ENCODE measurements at regions not wholly inside any gene's neighbourhood (a gene's known extent, or its start where the extent isn't known, plus 50 kb on each side); places are given as distances from the start of the nearest gene placed in this dataset.

- DNase-seq (ENCODE audit: low spot score in 2 of 2, unreplicated experiment in 2 of 2) = no peak
- H3K4me3 Mint-ChIP-seq = no peak overlapping the region
- H3K27ac Mint-ChIP-seq = peak overlapping the region; percentile 94
- TF ChIP-seq CTCF (IDR thresholded peaks at IDR 0.05; ENCODE audit: unreplicated experiment) = no peak
- H3K27me3 Mint-ChIP-seq (ENCODE audit: low read depth) = no peaks in the 10 kb centered on the region
- peaks cover 83% of the 10 kb centered on the region for H3K4me1 Mint-ChIP-seq
- no peaks in the 10 kb centered on the region for H3K36me3 Mint-ChIP-seq
- H3K9me3 Mint-ChIP-seq = no peaks in the 10 kb centered on the region
Measured at GRCh38 chr12:89947437-89948270, 239.0 kb upstream of the ATP2B1 start.

GRCh38 chr12:89946518-89947135 is 238.0 kb upstream of the ATP2B1 start:
- peak overlapping the region; percentile 94 for H3K27ac Mint-ChIP-seq
- TF ChIP-seq CTCF (IDR thresholded peaks at IDR 0.05; ENCODE audit: unreplicated experiment) = no peak
- DNase-seq (ENCODE audit: low spot score in 2 of 2, unreplicated experiment in 2 of 2) = no peak
- H3K4me1 Mint-ChIP-seq = peaks cover 86% of the 10 kb centered on the region
- no peaks in the 10 kb centered on the region for H3K36me3 Mint-ChIP-seq
- no peak overlapping the region for H3K4me3 Mint-ChIP-seq
- H3K27me3 Mint-ChIP-seq (ENCODE audit: low read depth) = no peaks in the 10 kb centered on the region
- H3K9me3 Mint-ChIP-seq = no peaks in the 10 kb centered on the region

GRCh38 chr12:89945123-89945522 is 236.5 kb upstream of the ATP2B1 start:
- no peak overlapping the region for H3K4me3 Mint-ChIP-seq
- H3K27ac Mint-ChIP-seq = peak overlapping the region; percentile 82
- no peaks in the 10 kb centered on the region for H3K9me3 Mint-ChIP-seq
- DNase-seq (ENCODE audit: low spot score in 2 of 2, unreplicated experiment in 2 of 2) = no peak
- no peak for TF ChIP-seq CTCF (IDR thresholded peaks at IDR 0.05; ENCODE audit: unreplicated experiment)
- H3K36me3 Mint-ChIP-seq = no peaks in the 10 kb centered on the region
- peaks cover 81% of the 10 kb centered on the region for H3K4me1 Mint-ChIP-seq
- no peaks in the 10 kb centered on the region for H3K27me3 Mint-ChIP-seq (ENCODE audit: low read depth)

GRCh38 chr12:89943463-89943862 is 234.8 kb upstream of the ATP2B1 start:
- no peak for TF ChIP-seq CTCF (IDR thresholded peaks at IDR 0.05; ENCODE audit: unreplicated experiment)
- Mint-ChIP-seq H3K27ac (no peak overlapping the region), H3K36me3 (no peaks in the 10 kb centered on the region), H3K9me3 (no peaks in the 10 kb centered on the region), H3K4me3 (no peak overlapping the region), H3K27me3 (ENCODE audit: low read depth) (no peaks in the 10 kb centered on the region), H3K4me1 (peaks cover 74% of the 10 kb centered on the region)
- DNase-seq (ENCODE audit: low spot score in 2 of 2, unreplicated experiment in 2 of 2) = no peak

- H3K36me3 Mint-ChIP-seq = no peaks in the 10 kb centered on the region
- H3K27ac Mint-ChIP-seq = no peak overlapping the region
- no peaks in the 10 kb centered on the region for H3K27me3 Mint-ChIP-seq (ENCODE audit: low read depth)
- no peaks in the 10 kb centered on the region for H3K9me3 Mint-ChIP-seq
- TF ChIP-seq CTCF (IDR thresholded peaks at IDR 0.05; ENCODE audit: unreplicated experiment) = no peak
- no peak for DNase-seq (ENCODE audit: low spot score in 2 of 2, unreplicated experiment in 2 of 2)
- H3K4me1 Mint-ChIP-seq = peaks cover 68% of the 10 kb centered on the region
- H3K4me3 Mint-ChIP-seq = no peak overlapping the region
Measured at GRCh38 chr12:89941436-89941835, 232.8 kb upstream of the ATP2B1 start.

Data from mesothelial cell of epicardium (in vitro differentiated cells).